ENCODE measurements at regions not wholly inside any gene's neighbourhood (a gene's known extent, or its start where the extent isn't known, plus 50 kb on each side); places are given as distances from the start of the nearest gene placed in this dataset.

DNA sequence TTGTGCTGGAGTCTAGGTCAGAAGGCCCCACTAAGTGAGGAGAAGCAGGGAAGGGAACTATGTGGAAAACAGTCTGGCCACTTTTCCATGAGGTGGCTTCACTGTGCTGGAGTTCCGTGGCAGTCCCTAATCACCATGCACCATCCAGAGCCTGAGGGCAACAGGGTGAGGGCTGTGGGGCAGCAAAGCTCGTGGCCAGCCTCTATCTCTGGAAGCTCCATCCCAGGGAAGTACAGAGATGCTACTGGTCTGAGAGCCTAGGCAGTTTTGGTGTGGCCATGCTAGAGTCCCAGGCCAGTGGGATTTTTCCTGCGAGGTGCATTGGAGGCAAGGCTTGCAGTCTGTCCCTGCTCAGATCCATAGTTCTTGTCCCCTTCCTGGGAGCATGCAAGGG is 157.3 kb upstream of the LRRC7 start:
- TF ChIP-seq POLR2A (IDR thresholded peaks at IDR 0.05): no peak
- TF ChIP-seq, protein P1, sequence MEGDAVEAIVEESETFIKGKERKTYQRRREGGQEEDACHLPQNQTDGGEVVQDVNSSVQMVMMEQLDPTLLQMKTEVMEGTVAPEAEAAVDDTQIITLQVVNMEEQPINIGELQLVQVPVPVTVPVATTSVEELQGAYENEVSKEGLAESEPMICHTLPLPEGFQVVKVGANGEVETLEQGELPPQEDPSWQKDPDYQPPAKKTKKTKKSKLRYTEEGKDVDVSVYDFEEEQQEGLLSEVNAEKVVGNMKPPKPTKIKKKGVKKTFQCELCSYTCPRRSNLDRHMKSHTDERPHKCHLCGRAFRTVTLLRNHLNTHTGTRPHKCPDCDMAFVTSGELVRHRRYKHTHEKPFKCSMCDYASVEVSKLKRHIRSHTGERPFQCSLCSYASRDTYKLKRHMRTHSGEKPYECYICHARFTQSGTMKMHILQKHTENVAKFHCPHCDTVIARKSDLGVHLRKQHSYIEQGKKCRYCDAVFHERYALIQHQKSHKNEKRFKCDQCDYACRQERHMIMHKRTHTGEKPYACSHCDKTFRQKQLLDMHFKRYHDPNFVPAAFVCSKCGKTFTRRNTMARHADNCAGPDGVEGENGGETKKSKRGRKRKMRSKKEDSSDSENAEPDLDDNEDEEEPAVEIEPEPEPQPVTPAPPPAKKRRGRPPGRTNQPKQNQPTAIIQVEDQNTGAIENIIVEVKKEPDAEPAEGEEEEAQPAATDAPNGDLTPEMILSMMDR (IDR thresholded peaks at IDR 0.05): no peak
- intact Hi-C loops (cut with DNase I): no loop called here
- Histone ChIP-seq H3K36me3 (no peaks in the 10 kb centered on the region), H3K9me3 (peaks cover 0 to 7% (median 0%) of the 10 kb centered on the region in 12 donors), H3K27me3 (no peaks in the 10 kb centered on the region), H3K27ac (no peak overlapping the region), H3K4me3 (no peak overlapping the region), H3K4me1 (peaks cover 0 to 4% (median 0%) of the 10 kb centered on the region in 12 donors)
- DNase-seq: no peak
- ATAC-seq: peak in 1 of 4 donors; percentile 29
- WGBS, 4 donors: 81 to 100% (median 85%) methylated on average over 3 of the region's 3 CpGs

DNA sequence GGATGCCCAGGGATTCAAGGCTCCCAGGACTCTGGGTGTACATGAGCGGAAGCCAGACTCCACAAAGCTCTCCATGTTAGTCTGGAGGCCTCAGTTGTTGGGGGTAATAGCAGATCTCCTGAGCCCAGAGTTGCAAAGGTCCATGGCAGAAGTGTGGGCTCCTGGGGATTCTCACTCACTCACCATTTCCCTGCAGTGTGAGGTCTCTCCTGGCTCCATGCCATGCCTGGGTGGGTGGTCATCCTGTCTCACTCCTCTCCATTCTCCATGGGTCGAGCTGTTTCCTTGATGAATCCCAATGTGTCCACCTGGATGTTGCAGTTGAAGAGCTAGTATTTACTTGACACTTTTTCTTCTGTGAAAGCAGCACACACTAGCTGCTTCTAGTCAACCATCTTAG is 156.8 kb upstream of the LRRC7 start:
- Histone ChIP-seq H3K4me1 (peaks cover 0 to 4% (median 0%) of the 10 kb centered on the region in 12 donors), H3K27me3 (no peaks in the 10 kb centered on the region), H3K9me3 (peaks cover 0 to 7% (median 0%) of the 10 kb centered on the region in 12 donors), H3K36me3 (no peaks in the 10 kb centered on the region), H3K4me3 (no peak overlapping the region), H3K27ac (no peak overlapping the region)
- no peak for TF ChIP-seq POLR2A (IDR thresholded peaks at IDR 0.05)
- TF ChIP-seq, protein P1 (IDR thresholded peaks at IDR 0.05): no peak
- intact Hi-C loops (cut with DNase I): no loop called here
- WGBS, 4 donors: 60 to 86% (median 76%) methylated on average over 2 of the region's 2 CpGs
- DNase-seq (peak in 1 of 5 donors; percentile 43), ATAC-seq (no peak)

DNA sequence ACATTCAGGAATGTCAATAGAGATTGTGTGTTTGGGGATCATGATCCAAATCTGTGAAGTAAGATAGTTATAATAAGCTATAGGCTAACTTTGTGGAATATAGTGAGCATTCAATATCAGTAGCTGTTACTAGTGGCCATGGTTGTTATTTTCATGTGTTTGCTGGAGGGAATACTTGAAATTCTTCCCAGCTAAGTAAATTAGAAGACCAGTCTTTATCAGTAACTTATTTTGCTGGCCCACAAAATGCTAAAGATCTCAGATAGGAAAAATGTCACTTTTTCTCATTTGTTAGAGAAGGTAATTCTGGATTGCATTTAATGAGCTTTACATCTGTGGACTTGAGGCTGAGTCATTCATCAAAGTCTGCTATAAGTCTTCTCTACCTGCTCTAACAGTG is 156.1 kb upstream of the LRRC7 start:
- Histone ChIP-seq H3K9me3 (peaks cover 0 to 7% (median 0%) of the 10 kb centered on the region in 12 donors), H3K27ac (no peak overlapping the region), H3K27me3 (no peaks in the 10 kb centered on the region), H3K4me3 (no peak overlapping the region), H3K4me1 (peaks cover 0 to 4% (median 0%) of the 10 kb centered on the region in 12 donors), H3K36me3 (no peaks in the 10 kb centered on the region)
- no peak for DNase-seq
- intact Hi-C loops (cut with DNase I): no loop called here
- TF ChIP-seq, protein P1 (IDR thresholded peaks at IDR 0.05): no peak
- no peak for TF ChIP-seq POLR2A (IDR thresholded peaks at IDR 0.05)
- no peak for ATAC-seq

DNA sequence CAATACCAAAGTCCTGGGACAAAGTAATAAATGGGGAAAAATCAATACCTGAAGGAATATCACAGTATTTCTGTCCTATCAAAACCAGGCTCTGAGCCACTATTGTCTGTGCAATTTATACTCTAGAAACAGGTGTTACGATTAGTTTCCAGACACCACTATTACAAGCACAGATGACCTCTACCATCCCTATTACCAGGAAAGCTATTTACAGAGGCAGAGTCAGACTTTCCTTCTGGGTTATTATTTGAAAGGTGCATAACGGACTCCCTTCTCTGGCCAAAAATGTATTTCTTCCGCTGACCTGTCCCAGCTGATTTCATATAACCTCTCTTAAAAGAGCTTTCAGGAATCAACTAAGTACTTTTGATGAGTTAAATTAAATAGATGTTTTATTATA is 154.6 kb upstream of the LRRC7 start:
- DNase-seq (no peak), ATAC-seq (peak in 3 of 4 donors; percentile 64 to 93 (median 73))
- peaks cover 0 to 4% (median 0%) of the 10 kb centered on the region in 12 donors for H3K4me1 ChIP-seq
- peak overlapping the region in 3 of 12 donors; percentile 9 to 51 (median 47) for H3K27ac ChIP-seq
- no peak overlapping the region for H3K4me3 ChIP-seq
- H3K27me3 ChIP-seq: no peaks in the 10 kb centered on the region
- TF ChIP-seq, protein P1 (IDR thresholded peaks at IDR 0.05): no peak
- TF ChIP-seq POLR2A (IDR thresholded peaks at IDR 0.05): no peak
- H3K36me3 ChIP-seq: no peaks in the 10 kb centered on the region
- H3K9me3 ChIP-seq: peaks cover 0 to 3% (median 0%) of the 10 kb centered on the region in 12 donors
- 39 to 48% (median 40%) methylated on average over 3 of the region's 3 CpGs for WGBS, 4 donors
- intact Hi-C loops (cut with DNase I): no loop called here
